H9 (cell line): ENCODE measurements at regions not wholly inside any gene's neighbourhood (a gene's known extent, or its start where the extent isn't known, plus 50 kb on each side); places are given as distances from the start of the nearest gene placed in this dataset.

Experiments
- DNase-seq: peaks from one replicate; pipeline ENCODE4 v3.0.0-alpha.2; 2017
- H2AFZ ChIP-seq: one replicate; pipeline ENCODE4 v1.6.1; 2013; ENCODE audit warnings: mild to moderate bottlenecking, low read length, control low read depth, moderate library complexity
- H2AK5ac ChIP-seq: 2 replicates; pipeline ENCODE4 v1.6.1; 2013; ENCODE audit warnings: low read length, control low read depth, mixed read lengths; ENCODE audit not compliant: insufficient read length
- H2BK120ac ChIP-seq: one replicate; pipeline ENCODE4 v1.6.1; 2013; ENCODE audit warnings: low read depth, mild to moderate bottlenecking, low read length, control low read depth, inconsistent platforms; ENCODE audit not compliant: poor library complexity, severe bottlenecking
- H2BK12ac ChIP-seq: 2 replicates; pipeline ENCODE4 v1.6.1; 2013; ENCODE audit warnings: low read length, control low read depth, mixed read lengths, low read depth; ENCODE audit not compliant: insufficient read length
- H2BK15ac ChIP-seq: 2 replicates; pipeline ENCODE4 v1.6.1; 2013; ENCODE audit warnings: low read depth, low read length, control low read depth
- H2BK20ac ChIP-seq: one replicate; pipeline ENCODE4 v1.6.1; 2013; ENCODE audit warnings: low read depth, mild to moderate bottlenecking, low read length, control low read depth, inconsistent platforms; ENCODE audit not compliant: poor library complexity, severe bottlenecking
- H2BK5ac ChIP-seq: 2 replicates; pipeline ENCODE4 v1.6.1; 2013; ENCODE audit warnings: low read length, control low read depth, mixed read lengths; ENCODE audit not compliant: insufficient read length
- H3K14ac ChIP-seq: 2 replicates; pipeline ENCODE4 v1.6.1; 2013; ENCODE audit warnings: low read length, control low read depth; ENCODE audit not compliant: insufficient read depth
- H3K18ac ChIP-seq: 2 replicates; pipeline ENCODE4 v1.6.1; 2013; ENCODE audit warnings: low read depth, mild to moderate bottlenecking, mixed read lengths, low read length, control low read depth; ENCODE audit not compliant: insufficient read length
- H3K23ac ChIP-seq: 2 replicates; pipeline ENCODE4 v1.6.1; 2013; ENCODE audit warnings: low read length, control low read depth, mixed read lengths, low read depth; ENCODE audit not compliant: insufficient read length
- H3K23me2 ChIP-seq: 2 replicates; pipeline ENCODE4 v1.6.1; 2013; ENCODE audit warnings: low read depth, mild to moderate bottlenecking, mixed read lengths, low read length, control low read depth; ENCODE audit not compliant: insufficient read length, poor library complexity, severe bottlenecking
- H3K27ac ChIP-seq: 2 replicates; pipeline ENCODE4 v1.5.1; 2013; ENCODE audit warnings: low read length, control low read depth, mixed read lengths, low read depth; ENCODE audit not compliant: insufficient read length
- H3K27me3 ChIP-seq: 2 replicates; pipeline ENCODE4 v1.6.1; 2013; ENCODE audit warnings: low read length, control low read depth, inconsistent platforms; ENCODE audit not compliant: insufficient read depth
- H3K4ac ChIP-seq: 2 replicates; pipeline ENCODE4 v1.6.1; 2013; ENCODE audit warnings: low read depth, mild to moderate bottlenecking, control low read depth, inconsistent platforms, low read length, moderate library complexity
- H3K4me1 ChIP-seq: 2 replicates; pipeline ENCODE4 v1.6.1; 2013; ENCODE audit warnings: low read length, control low read depth, inconsistent platforms; ENCODE audit not compliant: insufficient read depth
- H3K4me2 ChIP-seq: 2 replicates; pipeline ENCODE4 v1.6.1; 2013; ENCODE audit warnings: low read length, control low read depth, mixed read lengths; ENCODE audit not compliant: insufficient read length, insufficient read depth
- H3K56ac ChIP-seq: 2 replicates; pipeline ENCODE4 v1.6.1; 2013; ENCODE audit warnings: low read depth, mild to moderate bottlenecking, mixed read lengths, low read length, control low read depth; ENCODE audit not compliant: insufficient read length
- H3K79me1 ChIP-seq: 2 replicates; pipeline ENCODE4 v1.6.1; 2013; ENCODE audit warnings: low read depth, mild to moderate bottlenecking, moderate library complexity, low read length, control low read depth, inconsistent platforms; ENCODE audit not compliant: insufficient read depth, poor library complexity, severe bottlenecking
- H3K79me2 ChIP-seq: 2 replicates; pipeline ENCODE4 v1.6.1; 2013; ENCODE audit warnings: low read length, control low read depth, inconsistent platforms; ENCODE audit not compliant: insufficient read depth
- H3K9ac ChIP-seq: 2 replicates; pipeline ENCODE4 v1.6.1; 2013; ENCODE audit warnings: low read length, control low read depth, mixed read lengths; ENCODE audit not compliant: insufficient read length; ENCODE audit errors: extremely low read depth
- H3K9me3 ChIP-seq: one replicate; pipeline ENCODE4 v1.6.1; 2013; ENCODE audit warnings: low read depth, low read length, inconsistent platforms; ENCODE audit not compliant: control insufficient read depth
- H3T11ph ChIP-seq: one replicate; pipeline ENCODE4 v1.6.1; 2013; ENCODE audit warnings: mild to moderate bottlenecking, low read length, control low read depth, inconsistent platforms
- H4K20me1 ChIP-seq: one replicate; pipeline ENCODE4 v1.6.1; 2013; ENCODE audit not compliant: control insufficient read depth, insufficient read length, insufficient read depth
- H4K5ac ChIP-seq: 2 replicates; pipeline ENCODE4 v1.6.1; 2013; ENCODE audit warnings: low read depth, mild to moderate bottlenecking, mixed read lengths, low read length, control low read depth; ENCODE audit not compliant: insufficient read length
- H4K8ac ChIP-seq: replicated peaks from 2 replicates; pipeline ENCODE4 v1.6.1; 2013; ENCODE audit warnings: low read length, control low read depth, mixed read lengths, low read depth; ENCODE audit not compliant: insufficient read length
- H4K91ac ChIP-seq: 2 replicates; pipeline ENCODE4 v1.6.1; 2013; ENCODE audit warnings: low read depth, mild to moderate bottlenecking, moderate library complexity, mixed read lengths, low read length, control low read depth; ENCODE audit not compliant: insufficient read length
- H3K27ac Mint-ChIP-seq, 3 experiments: 2 replicates in 2 of 3; 3 replicates in 1 of 3; pipeline ENCODE4 v1.8.0; 2020 to 2021; ENCODE audit warnings: mixed read lengths in 3 of 3, mild to moderate bottlenecking in 1 of 3, moderate library complexity in 1 of 3
- H3K27me3 Mint-ChIP-seq: 2 replicates; pipeline ENCODE4 v1.8.0; 2021; ENCODE audit warnings: low read depth, mild to moderate bottlenecking, moderate library complexity, mixed read lengths
- H3K36me3 Mint-ChIP-seq, 3 experiments: 2 replicates in 2 of 3; 3 replicates in 1 of 3; pipeline ENCODE4 v1.8.0; 2020 to 2021; ENCODE audit warnings: low read depth in 3 of 3, mixed read lengths in 3 of 3; ENCODE audit not compliant: insufficient read depth in 1 of 3
- H3K4me1 Mint-ChIP-seq, 2 experiments: 2 replicates each; pipeline ENCODE4 v1.8.0; 2020; ENCODE audit warnings: mixed read lengths in 2 of 2
- H3K4me3 Mint-ChIP-seq, 2 experiments: 2 replicates in 1 of 2; 3 replicates in 1 of 2; pipeline ENCODE4 v1.8.0; 2020 to 2021; ENCODE audit warnings: mild to moderate bottlenecking in 2 of 2, mixed read lengths in 2 of 2, moderate library complexity in 1 of 2
- H3K9me3 Mint-ChIP-seq, 2 experiments: 2 replicates in 1 of 2; 3 replicates in 1 of 2; pipeline ENCODE4 v1.8.0; 2020; ENCODE audit warnings: mild to moderate bottlenecking in 2 of 2, mixed read lengths in 2 of 2, moderate library complexity in 1 of 2
- CTCF ChIP-seq: fragments of 200-600 bp; sonication (generic); conservative IDR thresholded peaks from 3 replicates; pipeline ENCODE4 v1.8.0; 2021; ENCODE audit warnings: antibody characterized with exemption, mild to moderate bottlenecking
- WGBS: extraction: QIAGEN DNeasy Blood & Tissue Kit; methylation state at CpG from one replicate; pipeline ENCODE4 v1.1.7; 2013; ENCODE audit warnings: missing lambda C conversion rate, low lambda C conversion rate, mixed read lengths; ENCODE audit not compliant: insufficient read length; ENCODE audit errors: extremely low coverage; 5-methylcytosine and 5-hydroxymethylcytosine counted together

DNA sequence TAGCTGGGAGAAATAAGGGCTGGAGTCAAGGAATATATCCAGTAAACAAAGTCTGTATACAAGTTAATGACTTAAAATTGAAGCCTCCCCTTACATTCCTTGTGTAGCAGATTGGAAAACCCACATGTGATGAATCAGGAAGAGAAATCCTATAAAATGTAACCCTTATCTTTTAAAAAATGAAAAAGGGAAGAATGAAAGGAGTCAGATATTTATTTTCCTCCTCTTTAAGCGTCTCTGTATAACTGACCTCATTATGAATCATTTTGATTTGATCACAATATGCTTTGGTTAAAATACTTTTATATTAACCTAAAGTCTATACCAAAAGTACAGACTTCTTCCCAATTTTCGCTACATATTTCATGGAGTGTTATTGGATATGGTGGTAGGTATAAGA lies 316.3 kb upstream of the STAC start:
- no peak overlapping the region for H3K56ac ChIP-seq
- H3K27me3 ChIP-seq: no peaks in the 10 kb centered on the region
- Mint-ChIP-seq H3K27ac (no peak overlapping the region), H3K27me3 (no peaks in the 10 kb centered on the region), H3K4me3 (no peak overlapping the region), H3K9me3 (no peaks in the 10 kb centered on the region), H3K4me1 (no peaks in the 10 kb centered on the region), H3K36me3 (no peaks in the 10 kb centered on the region)
- no peaks in the 10 kb centered on the region for H3K23me2 ChIP-seq
- H2AK5ac ChIP-seq: no peak overlapping the region
- no peak overlapping the region for H2BK120ac ChIP-seq
- H3T11ph ChIP-seq: no peak overlapping the region
- H3K4ac ChIP-seq: no peak overlapping the region
- no peak for DNase-seq
- no peak overlapping the region for H4K91ac ChIP-seq
- no peaks in the 10 kb centered on the region for H3K79me1 ChIP-seq
- no peak overlapping the region for H3K14ac ChIP-seq
- H3K4me1 ChIP-seq: no peaks in the 10 kb centered on the region
- no peak overlapping the region for H3K27ac ChIP-seq
- H4K5ac ChIP-seq: no peak overlapping the region
- H2BK20ac ChIP-seq: no peak overlapping the region
- H2BK5ac ChIP-seq: no peak overlapping the region
- H2BK15ac ChIP-seq: no peak overlapping the region
- no peaks in the 10 kb centered on the region for H3K79me2 ChIP-seq
- H3K9ac ChIP-seq: no peak overlapping the region
- H3K9me3 ChIP-seq: no peaks in the 10 kb centered on the region
- no peak overlapping the region for H3K23ac ChIP-seq
- no peak overlapping the region for H2BK12ac ChIP-seq
- H4K8ac ChIP-seq: no peak overlapping the region
- H3K18ac ChIP-seq: no peak overlapping the region
- no peak for TF ChIP-seq CTCF
- H2AFZ ChIP-seq: no peak overlapping the region
- no peaks in the 10 kb centered on the region for H4K20me1 ChIP-seq
- no peak overlapping the region for H3K4me2 ChIP-seq
- WGBS: no CpG with 5 or more reads among the region's 2 CpGs
